Activated naive CD4-positive, alpha-beta T cell treated with anti-CD3 and anti-CD28 coated beads, Interleukin-2, amount 10 ng/mL, durations not matched to agents 7 days and 5 days (primary cell): ENCODE measurements at regions not wholly inside any gene's neighbourhood (a gene's known extent, or its start where the extent isn't known, plus 50 kb on each side); places are given as distances from the start of the nearest gene placed in this dataset.

Experiments
- CTCF ChIA-PET: fragments of 350-600 bp; sonication (Branson Sonifier 250); formaldehyde crosslinking; loops from one replicate; lab custom pipeline; 2021; ENCODE audit warnings: antibody characterized with exemption; lab: Charles Lee
- DNase-seq: peaks from one replicate; pipeline ENCODE4 v3.0.0-alpha.2; 2020
- H3K27ac Mint-ChIP-seq: one replicate; pipeline ENCODE4 v1.8.0; 2021; ENCODE audit warnings: mild to moderate bottlenecking, moderate library complexity, mixed read lengths
- H3K27me3 Mint-ChIP-seq: one replicate; pipeline ENCODE4 v1.8.0; 2021; ENCODE audit warnings: mild to moderate bottlenecking, mixed read lengths
- H3K36me3 Mint-ChIP-seq: one replicate; pipeline ENCODE4 v1.8.0; 2021; ENCODE audit warnings: mixed read lengths
- H3K4me1 Mint-ChIP-seq: one replicate; pipeline ENCODE4 v1.8.0; 2021; ENCODE audit warnings: mixed read lengths
- H3K4me3 Mint-ChIP-seq: one replicate; pipeline ENCODE4 v1.8.0; 2021; ENCODE audit warnings: mild to moderate bottlenecking, moderate library complexity, mixed read lengths
- H3K9me3 Mint-ChIP-seq: one replicate; pipeline ENCODE4 v1.8.0; 2021; ENCODE audit warnings: mixed read lengths

GRCh38 chr20:7330850-7331249 is 563.4 kb downstream of the BMP2 start:
- H3K36me3 Mint-ChIP-seq, result no peaks in the 10 kb centered on the region
- no peak overlapping the region for H3K27ac Mint-ChIP-seq
- H3K4me1 Mint-ChIP-seq, result no peaks in the 10 kb centered on the region
- H3K4me3 Mint-ChIP-seq, result no peak overlapping the region
- no peak for DNase-seq
- H3K9me3 Mint-ChIP-seq, result peaks cover 15% of the 10 kb centered on the region
- H3K27me3 Mint-ChIP-seq, result no peaks in the 10 kb centered on the region
- CTCF ChIA-PET, result no interaction called here

- Mint-ChIP-seq H3K36me3 (no peaks in the 10 kb centered on the region), H3K4me1 (no peaks in the 10 kb centered on the region), H3K27ac (no peak overlapping the region), H3K4me3 (no peak overlapping the region), H3K9me3 (peaks cover 14% of the 10 kb centered on the region), H3K27me3 (no peaks in the 10 kb centered on the region)
- CTCF ChIA-PET, result no interaction called here
- no peak for DNase-seq
Observed at GRCh38 chr20:7332169-7332568, 564.7 kb downstream of the BMP2 start.

DNA sequence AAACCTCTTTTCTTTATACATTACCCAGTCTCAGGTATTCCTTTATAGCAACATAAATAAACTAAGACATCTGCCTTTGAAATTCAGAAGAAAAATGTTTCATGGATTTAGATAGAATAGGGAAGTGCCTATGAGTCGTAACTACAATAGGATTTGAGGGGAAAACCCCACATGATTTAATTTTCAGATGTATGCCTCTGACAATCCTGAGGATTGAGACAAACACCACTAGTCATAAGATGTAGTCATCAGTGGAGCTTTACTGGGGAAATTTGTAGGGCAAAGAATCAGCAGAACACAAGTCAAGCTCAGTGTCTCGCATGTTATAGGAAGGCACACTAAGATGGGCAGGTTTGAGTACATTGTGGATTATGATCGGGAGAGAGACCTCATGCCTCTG is 566.4 kb downstream of the BMP2 start:
- Mint-ChIP-seq H3K4me1 (no peaks in the 10 kb centered on the region), H3K4me3 (no peak overlapping the region), H3K9me3 (peaks cover 14% of the 10 kb centered on the region), H3K27ac (no peak overlapping the region), H3K36me3 (no peaks in the 10 kb centered on the region), H3K27me3 (no peaks in the 10 kb centered on the region)
- CTCF ChIA-PET, result no interaction called here
- DNase-seq, result no peak

- Mint-ChIP-seq H3K27me3 (no peaks in the 10 kb centered on the region), H3K36me3 (no peaks in the 10 kb centered on the region), H3K9me3 (peaks cover 2% of the 10 kb centered on the region), H3K27ac (no peak overlapping the region), H3K4me1 (no peaks in the 10 kb centered on the region), H3K4me3 (no peak overlapping the region)
- DNase-seq, result no peak
- CTCF ChIA-PET, result no interaction called here
Observed at GRCh38 chr20:7346026-7346425, 578.5 kb downstream of the BMP2 start.

- no peak for DNase-seq
- no peaks in the 10 kb centered on the region for H3K36me3 Mint-ChIP-seq
- no peak overlapping the region for H3K4me3 Mint-ChIP-seq
- no peak overlapping the region for H3K27ac Mint-ChIP-seq
- CTCF ChIA-PET, result no interaction called here
- peaks cover 5% of the 10 kb centered on the region for H3K9me3 Mint-ChIP-seq
- no peaks in the 10 kb centered on the region for H3K27me3 Mint-ChIP-seq
- H3K4me1 Mint-ChIP-seq, result no peaks in the 10 kb centered on the region
Observed at GRCh38 chr20:7346562-7346961, 579.1 kb downstream of the BMP2 start.

DNA sequence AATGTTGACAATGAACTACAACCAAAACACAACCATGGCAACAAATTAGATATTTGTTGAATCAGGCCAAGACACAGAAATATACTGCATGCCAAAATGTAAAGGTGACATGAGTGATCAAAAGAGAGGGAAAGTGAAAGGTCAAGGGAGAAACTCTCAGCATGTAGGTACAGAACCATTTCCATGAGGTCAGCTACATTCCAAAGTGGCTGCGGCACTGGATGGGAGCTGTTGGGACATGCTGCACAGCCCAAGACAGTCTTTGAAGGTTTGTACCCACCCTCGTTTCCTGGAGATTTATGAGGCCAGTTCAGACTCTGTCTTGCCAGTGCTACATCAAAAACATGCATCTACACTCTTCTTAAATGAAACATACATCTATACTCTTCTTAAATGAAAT is 579.9 kb downstream of the BMP2 start:
- peaks cover 5% of the 10 kb centered on the region for H3K9me3 Mint-ChIP-seq
- no peaks in the 10 kb centered on the region for H3K27me3 Mint-ChIP-seq
- CTCF ChIA-PET, result no interaction called here
- H3K4me1 Mint-ChIP-seq, result no peaks in the 10 kb centered on the region
- no peaks in the 10 kb centered on the region for H3K36me3 Mint-ChIP-seq
- no peak overlapping the region for H3K4me3 Mint-ChIP-seq
- H3K27ac Mint-ChIP-seq, result no peak overlapping the region
- DNase-seq, result no peak

DNA sequence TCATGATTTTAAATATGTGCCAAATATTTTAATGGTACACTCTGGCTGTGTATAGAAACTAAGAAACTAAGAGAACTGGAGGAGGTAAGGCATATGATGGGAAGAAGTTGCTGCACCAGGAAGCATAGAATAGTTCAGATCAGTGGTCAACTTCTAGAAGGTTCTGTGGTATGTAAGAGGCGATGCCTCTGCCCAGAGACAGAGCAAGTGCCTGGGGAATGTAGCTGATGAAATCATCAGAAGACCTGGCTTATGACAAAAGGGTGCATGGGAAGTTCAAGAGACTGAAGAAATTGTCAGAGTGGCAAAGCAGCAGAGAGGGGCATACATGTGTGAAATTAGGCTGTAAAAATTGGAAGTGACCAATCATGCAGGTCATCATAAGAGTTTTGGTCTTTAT is 580.8 kb downstream of the BMP2 start:
- no peak for DNase-seq
- peaks cover 5% of the 10 kb centered on the region for H3K9me3 Mint-ChIP-seq
- no peaks in the 10 kb centered on the region for H3K4me1 Mint-ChIP-seq
- H3K27ac Mint-ChIP-seq, result no peak overlapping the region
- no peaks in the 10 kb centered on the region for H3K27me3 Mint-ChIP-seq
- no peaks in the 10 kb centered on the region for H3K36me3 Mint-ChIP-seq
- H3K4me3 Mint-ChIP-seq, result no peak overlapping the region
- CTCF ChIA-PET, result no interaction called here

GRCh38 chr20:7352165-7352564 is 584.7 kb downstream of the BMP2 start:
- H3K27me3 Mint-ChIP-seq, result no peaks in the 10 kb centered on the region
- H3K4me3 Mint-ChIP-seq, result no peak overlapping the region
- peaks cover 3% of the 10 kb centered on the region for H3K9me3 Mint-ChIP-seq
- no peaks in the 10 kb centered on the region for H3K36me3 Mint-ChIP-seq
- H3K27ac Mint-ChIP-seq, result no peak overlapping the region
- H3K4me1 Mint-ChIP-seq, result no peaks in the 10 kb centered on the region
- CTCF ChIA-PET, result no interaction called here
- DNase-seq, result no peak

GRCh38 chr20:7355051-7355450 is 585.2 kb downstream of the HAO1 start:
- no peaks in the 10 kb centered on the region for H3K27me3 Mint-ChIP-seq
- CTCF ChIA-PET, result no interaction called here
- H3K36me3 Mint-ChIP-seq, result no peaks in the 10 kb centered on the region

GRCh38 chr20:7358670-7359069 is 581.6 kb downstream of the HAO1 start:
- Mint-ChIP-seq H3K36me3 (no peaks in the 10 kb centered on the region), H3K27me3 (no peaks in the 10 kb centered on the region), H3K27ac (no peak overlapping the region), H3K4me1 (no peaks in the 10 kb centered on the region), H3K4me3 (no peak overlapping the region), H3K9me3 (peaks cover 2% of the 10 kb centered on the region)
- no peak for DNase-seq
- CTCF ChIA-PET, result no interaction called here

More at GRCh38 chr20:7355051-7355450, 585.2 kb downstream of the HAO1 start:
- Mint-ChIP-seq H3K4me1 (no peaks in the 10 kb centered on the region), H3K27ac (no peak overlapping the region), H3K4me3 (no peak overlapping the region), H3K9me3 (peaks cover 3% of the 10 kb centered on the region)
- DNase-seq, result no peak

DNA sequence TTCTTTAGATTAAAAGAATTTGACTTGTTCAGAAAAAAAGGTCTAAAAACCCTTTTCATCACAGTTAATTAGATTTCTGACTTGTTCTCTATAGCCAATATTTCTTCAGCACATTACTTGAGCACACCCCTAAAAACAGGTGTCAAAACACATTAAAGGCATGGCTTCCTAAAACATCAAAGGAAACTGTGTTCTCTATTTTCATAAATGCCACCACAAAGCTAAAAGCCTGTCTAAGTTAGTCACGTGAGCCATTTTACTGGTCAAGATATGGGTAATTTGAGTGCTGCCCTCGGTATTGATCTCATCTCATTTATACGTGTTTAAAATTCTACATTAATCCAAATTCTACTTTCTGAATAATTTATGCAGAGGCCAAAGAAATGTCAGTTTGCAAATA is 580.5 kb downstream of the HAO1 start:
- Mint-ChIP-seq H3K27me3 (no peaks in the 10 kb centered on the region), H3K9me3 (peaks cover 8% of the 10 kb centered on the region), H3K4me3 (no peak overlapping the region), H3K4me1 (no peaks in the 10 kb centered on the region), H3K27ac (no peak overlapping the region), H3K36me3 (no peaks in the 10 kb centered on the region)
- CTCF ChIA-PET, result no interaction called here
- no peak for DNase-seq

DNA sequence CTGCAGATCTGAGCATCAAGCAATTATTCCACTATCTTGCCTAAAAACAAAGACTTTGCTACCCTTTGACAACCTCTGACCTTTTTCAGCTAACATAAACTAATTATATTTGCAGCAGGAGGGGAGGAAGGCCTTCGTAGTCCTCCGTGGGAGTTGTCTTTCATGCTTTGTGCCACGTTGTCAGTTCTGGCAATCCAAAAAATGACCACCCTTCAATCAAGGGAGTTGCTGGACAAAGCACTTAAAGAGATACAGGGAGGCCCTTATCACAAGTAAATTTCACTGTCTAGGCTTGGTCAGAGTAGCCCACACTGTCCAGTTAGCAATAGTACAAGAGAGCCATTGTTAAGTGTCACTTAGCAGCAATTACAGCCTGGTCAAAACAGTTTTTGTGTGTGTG is 578.9 kb downstream of the HAO1 start:
- CTCF ChIA-PET, result no interaction called here
- H3K4me3 Mint-ChIP-seq, result no peak overlapping the region
- peaks cover 8% of the 10 kb centered on the region for H3K9me3 Mint-ChIP-seq
- DNase-seq, result no peak
- no peak overlapping the region for H3K27ac Mint-ChIP-seq
- no peaks in the 10 kb centered on the region for H3K4me1 Mint-ChIP-seq
- H3K36me3 Mint-ChIP-seq, result no peaks in the 10 kb centered on the region
- no peaks in the 10 kb centered on the region for H3K27me3 Mint-ChIP-seq

- CTCF ChIA-PET, result no interaction called here
- no peak for DNase-seq
- Mint-ChIP-seq H3K4me3 (no peak overlapping the region), H3K4me1 (no peaks in the 10 kb centered on the region), H3K27ac (no peak overlapping the region), H3K9me3 (peaks cover 8% of the 10 kb centered on the region), H3K27me3 (no peaks in the 10 kb centered on the region), H3K36me3 (no peaks in the 10 kb centered on the region)
Observed at GRCh38 chr20:7361931-7362330, 578.3 kb downstream of the HAO1 start.

GRCh38 chr20:7362601-7363000 is 577.7 kb downstream of the HAO1 start:
- Mint-ChIP-seq H3K27ac (no peak overlapping the region), H3K4me3 (no peak overlapping the region), H3K36me3 (no peaks in the 10 kb centered on the region), H3K4me1 (no peaks in the 10 kb centered on the region), H3K9me3 (peaks cover 8% of the 10 kb centered on the region), H3K27me3 (no peaks in the 10 kb centered on the region)
- DNase-seq, result no peak
- CTCF ChIA-PET, result no interaction called here

DNA sequence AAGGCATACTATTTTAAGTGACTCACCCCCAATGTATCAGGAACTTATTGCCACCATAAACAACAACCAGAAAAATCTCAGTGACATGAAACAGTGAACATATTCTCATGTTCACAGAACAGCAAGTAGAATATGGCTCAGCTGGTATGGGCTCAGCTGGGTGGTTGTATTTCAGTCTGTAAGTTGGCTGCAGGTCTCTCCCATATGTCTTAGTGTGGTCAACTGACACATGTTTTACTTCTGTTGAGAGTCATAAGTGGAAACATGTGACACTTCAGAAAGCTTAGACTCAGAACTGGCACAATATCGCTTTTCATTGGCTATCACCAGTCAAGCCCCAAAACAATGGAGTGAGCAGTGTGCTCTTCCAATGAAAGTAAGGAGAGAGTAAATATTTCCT is 574.1 kb downstream of the HAO1 start:
- Mint-ChIP-seq H3K27me3 (no peaks in the 10 kb centered on the region), H3K4me1 (no peaks in the 10 kb centered on the region), H3K4me3 (no peak overlapping the region), H3K9me3 (peaks cover 8% of the 10 kb centered on the region), H3K27ac (no peak overlapping the region), H3K36me3 (no peaks in the 10 kb centered on the region)
- CTCF ChIA-PET, result no interaction called here
- DNase-seq, result no peak

DNA sequence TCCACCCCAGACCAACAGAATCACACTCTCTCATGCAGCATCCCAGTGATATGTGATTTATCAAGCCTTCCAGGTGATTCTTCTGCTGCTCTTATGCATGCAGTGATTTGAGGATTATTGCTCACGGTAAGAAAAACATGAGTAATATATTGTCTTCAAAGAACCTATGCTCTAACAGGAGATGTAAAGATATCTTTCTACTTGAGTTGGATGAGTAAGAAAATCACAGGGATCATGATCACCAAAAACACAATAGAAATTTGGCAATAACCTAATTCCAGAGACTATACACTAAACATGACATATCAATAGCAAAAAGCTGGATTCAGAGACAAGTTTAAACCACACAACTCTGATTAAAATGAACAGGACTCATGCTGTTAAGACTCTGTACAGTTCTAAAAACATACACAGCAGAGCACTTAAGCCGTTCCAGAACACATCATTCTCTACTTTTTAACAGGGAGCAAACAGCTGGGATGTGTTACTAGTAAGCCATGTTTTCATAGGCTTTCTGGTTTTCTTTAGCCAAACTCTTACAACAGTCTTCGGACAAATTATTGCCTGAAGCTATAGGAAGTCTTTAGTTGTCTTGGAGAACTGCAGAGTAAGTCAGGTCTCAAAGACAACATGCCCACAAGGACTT is 568.6 kb downstream of the HAO1 start:
- Mint-ChIP-seq H3K27me3 (no peaks in the 10 kb centered on the region), H3K4me1 (no peaks in the 10 kb centered on the region), H3K9me3 (no peaks in the 10 kb centered on the region), H3K4me3 (no peak overlapping the region), H3K36me3 (no peaks in the 10 kb centered on the region), H3K27ac (no peak overlapping the region)
- CTCF ChIA-PET, result interaction anchor here (0.7 kb wide), 1 partner anchor 84 kb away, joined by 3 read pairs; no protein-coding TSS in a partner anchor
- no peak for DNase-seq
